ENCODE measurements at regions not wholly inside any gene's neighbourhood (a gene's known extent, or its start where the extent isn't known, plus 50 kb on each side); places are given as distances from the start of the nearest gene placed in this dataset.

- no peak for DNase-seq
- no peak for ATAC-seq
- TF ChIP-seq EZH2phosphoT487 (IDR thresholded peaks at IDR 0.05; ENCODE audit: borderline replicate concordance, low read length) (no peak), CTCF (conservative IDR thresholded peaks at IDR 0.05; ENCODE audit: low read depth, low read length) (no peak), EZH2 (IDR thresholded peaks at IDR 0.05; ENCODE audit: low read length, unreplicated experiment) (no peak)
- Histone ChIP-seq H3K27me3 (ENCODE audit: low read length) (no peaks in the 10 kb centered on the region), H3K36me3 (ENCODE audit: low read depth, low read length) (no peaks in the 10 kb centered on the region), H4K20me1 (ENCODE audit: low read length) (no peaks in the 10 kb centered on the region), H3F3A (ENCODE audit: low read length, unreplicated experiment) (no peaks in the 10 kb centered on the region), H3K4me1 (ENCODE audit: insufficient read depth, low read length) (peaks cover 12% of the 10 kb centered on the region; the same call in 1 of the 2 replicates), H3K79me2 (ENCODE audit: low read length) (no peaks in the 10 kb centered on the region), H3K9me3 (ENCODE audit: low read length) (no peaks in the 10 kb centered on the region), H2AFZ (ENCODE audit: low read length) (no peak overlapping the region), H3K9ac (ENCODE audit: low read length) (no peak overlapping the region), H3K4me3 (ENCODE audit: low read length) (no peak overlapping the region), H3K9me2 (replicated peaks; ENCODE audit: low read length) (no peaks in the 10 kb centered on the region), H3K27ac (ENCODE audit: low read length) (no peak overlapping the region), H3K4me2 (ENCODE audit: low read length) (no peak overlapping the region)
- ChIA-PET POLR2A (ENCODE audit: unreplicated experiment) (no interaction called here), CTCF (no interaction called here)
- intact Hi-C loops (cut with micrococcal nuclease) = no loop called here
- no TSS peak for BruUV-seq (replicated peaks)
Observed at GRCh38 chr4:103998756-103999155, 279.0 kb upstream of the TACR3 start.

- H3K9me3 ChIP-seq (ENCODE audit: low read length) = no peaks in the 10 kb centered on the region
- H3K4me3 ChIP-seq (ENCODE audit: low read length) = no peak overlapping the region
- H3K9me2 ChIP-seq (replicated peaks; ENCODE audit: low read length) = no peaks in the 10 kb centered on the region
- BruUV-seq (replicated peaks) = no TSS peak
- H3K4me1 ChIP-seq (ENCODE audit: insufficient read depth, low read length) = peaks cover 12% of the 10 kb centered on the region; the same call in 1 of the 2 replicates
- CTCF ChIA-PET = interaction anchor here (0.6 to 0.7 kb wide), 2 partner anchors 46 to 897 kb away, joined by 3 to 4 read pairs; no protein-coding TSS in a partner anchor
- ATAC-seq = peak; percentile 99
- peak overlapping the region; percentile 54; the same call in 1 of the 2 replicates for H2AFZ ChIP-seq (ENCODE audit: low read length)
- H3K36me3 ChIP-seq (ENCODE audit: low read depth, low read length) = no peaks in the 10 kb centered on the region
- no peaks in the 10 kb centered on the region for H3K79me2 ChIP-seq (ENCODE audit: low read length)
- TF ChIP-seq CTCF (conservative IDR thresholded peaks at IDR 0.05; ENCODE audit: low read depth, low read length) (no peak), EZH2phosphoT487 (IDR thresholded peaks at IDR 0.05; ENCODE audit: borderline replicate concordance, low read length) (no peak), EZH2 (IDR thresholded peaks at IDR 0.05; ENCODE audit: low read length, unreplicated experiment) (no peak)
- H3K27me3 ChIP-seq (ENCODE audit: low read length) = no peaks in the 10 kb centered on the region
- H3K9ac ChIP-seq (ENCODE audit: low read length) = no peak overlapping the region
- POLR2A ChIA-PET (ENCODE audit: unreplicated experiment) = interaction anchor here (0.6 to 0.7 kb wide), 2 partner anchors 16 to 745 kb away, joined by 3 to 16 read pairs; no protein-coding TSS in a partner anchor
- H4K20me1 ChIP-seq (ENCODE audit: low read length) = no peaks in the 10 kb centered on the region
- H3F3A ChIP-seq (ENCODE audit: low read length, unreplicated experiment) = no peaks in the 10 kb centered on the region
- peak overlapping the region; percentile 14; the same call in 1 of the 2 replicates for H3K27ac ChIP-seq (ENCODE audit: low read length)
- peak; percentile 72 for DNase-seq
- intact Hi-C loops (cut with micrococcal nuclease) = loop anchor here (1.0 to 2.0 kb wide), 2 partner anchors 864 to 1474 kb away; no protein-coding TSS in a partner anchor
- H3K4me2 ChIP-seq (ENCODE audit: low read length) = peak overlapping the region; percentile 53
Observed at GRCh38 chr4:103996637-103997036, 276.9 kb upstream of the TACR3 start.

GRCh38 chr4:103996064-103996463 is 276.3 kb upstream of the TACR3 start:
- TF ChIP-seq EZH2 (IDR thresholded peaks at IDR 0.05; ENCODE audit: low read length, unreplicated experiment) = no peak
- TF ChIP-seq EZH2phosphoT487 (IDR thresholded peaks at IDR 0.05; ENCODE audit: borderline replicate concordance, low read length) = no peak
- TF ChIP-seq CTCF (conservative IDR thresholded peaks at IDR 0.05; ENCODE audit: low read depth, low read length) = peak; percentile 40; the same call in 1 of the 2 replicates
- no peaks in the 10 kb centered on the region for H3K9me2 ChIP-seq (replicated peaks; ENCODE audit: low read length)
- no peaks in the 10 kb centered on the region for H3K79me2 ChIP-seq (ENCODE audit: low read length)
- peak overlapping the region; percentile 53 for H3K4me2 ChIP-seq (ENCODE audit: low read length)
- H3F3A ChIP-seq (ENCODE audit: low read length, unreplicated experiment) = no peaks in the 10 kb centered on the region
- no TSS peak for BruUV-seq (replicated peaks)
- peak; percentile 25 for DNase-seq
- no peak overlapping the region for H3K9ac ChIP-seq (ENCODE audit: low read length)
- ATAC-seq = peak; percentile 74
- H3K27ac ChIP-seq (ENCODE audit: low read length) = peak overlapping the region; percentile 14; the same call in 1 of the 2 replicates
- intact Hi-C loops (cut with micrococcal nuclease) = loop anchor here (1.0 to 2.0 kb wide), 2 partner anchors 864 to 1475 kb away; no protein-coding TSS in a partner anchor
- H2AFZ ChIP-seq (ENCODE audit: low read length) = peak overlapping the region; percentile 54
- no peaks in the 10 kb centered on the region for H3K9me3 ChIP-seq (ENCODE audit: low read length)
- ChIA-PET CTCF (interaction anchor here (0.6 kb wide), 1 partner anchor 896 kb away, joined by 3 read pairs; no protein-coding TSS in a partner anchor), POLR2A (ENCODE audit: unreplicated experiment) (no interaction called here)
- H3K4me1 ChIP-seq (ENCODE audit: insufficient read depth, low read length) = peaks cover 12% of the 10 kb centered on the region; the same call in 1 of the 2 replicates
- peak overlapping the region; percentile 26; the same call in 1 of the 2 replicates for H3K4me3 ChIP-seq (ENCODE audit: low read length)
- H4K20me1 ChIP-seq (ENCODE audit: low read length) = no peaks in the 10 kb centered on the region
- H3K36me3 ChIP-seq (ENCODE audit: low read depth, low read length) = no peaks in the 10 kb centered on the region
- no peaks in the 10 kb centered on the region for H3K27me3 ChIP-seq (ENCODE audit: low read length)

Measured in PC-3 (cell line).